Activated CD8-positive, alpha-beta T cell treated with anti-CD3 and anti-CD28 coated beads for 36 hours (primary cell): ENCODE measurements at regions not wholly inside any gene's neighbourhood (a gene's known extent, or its start where the extent isn't known, plus 50 kb on each side); places are given as distances from the start of the nearest gene placed in this dataset.

Source experiments
- ATAC-seq: fragments of 200-7000 bp; cut with Tn5 transposase; one replicate; pipeline ENCODE4 v1.10.0; 2021; ENCODE audit warnings: mild to moderate bottlenecking, moderate library complexity
- CTCF ChIA-PET: fragments of 350-600 bp; sonication (Branson Sonifier 250); formaldehyde crosslinking; loops from one replicate; lab custom pipeline; 2021; ENCODE audit warnings: antibody characterized with exemption; lab: Charles Lee
- POLR2A ChIA-PET: fragments of 350-600 bp; sonication (Branson Sonifier 250); formaldehyde crosslinking; loops from one replicate; lab custom pipeline; 2021; ENCODE audit warnings: antibody characterized with exemption; lab: Charles Lee
- DNase-seq: peaks from one replicate; pipeline ENCODE4 v3.0.0-alpha.2; 2020
- H3K27ac Mint-ChIP-seq: one replicate; pipeline ENCODE4 v1.8.0; 2021; ENCODE audit warnings: mild to moderate bottlenecking, mixed read lengths
- H3K27me3 Mint-ChIP-seq: one replicate; pipeline ENCODE4 v1.8.0; 2021; ENCODE audit warnings: mixed read lengths
- H3K36me3 Mint-ChIP-seq: one replicate; pipeline ENCODE4 v1.8.0; 2021; ENCODE audit warnings: low read depth, mixed read lengths
- H3K4me1 Mint-ChIP-seq: one replicate; pipeline ENCODE4 v1.8.0; 2021; ENCODE audit warnings: low read depth, mixed read lengths
- H3K4me3 Mint-ChIP-seq: one replicate; pipeline ENCODE4 v1.8.0; 2021; ENCODE audit warnings: mild to moderate bottlenecking, moderate library complexity, mixed read lengths
- H3K9me3 Mint-ChIP-seq: one replicate; pipeline ENCODE4 v1.8.0; 2021; ENCODE audit warnings: mixed read lengths
- intact Hi-C: fragments of 100-400 bp; cut with micrococcal nuclease; formaldehyde crosslinking; loops from one replicate; pipeline ENCODE4 v1.10.0; 2022
- TF ChIP-seq, protein P1 (sequence below): fragments of 200-600 bp; IDR thresholded peaks from one replicate; pipeline ENCODE4 v1.8.0; 2022; ENCODE audit warnings: antibody characterized with exemption, mild to moderate bottlenecking

DNA sequence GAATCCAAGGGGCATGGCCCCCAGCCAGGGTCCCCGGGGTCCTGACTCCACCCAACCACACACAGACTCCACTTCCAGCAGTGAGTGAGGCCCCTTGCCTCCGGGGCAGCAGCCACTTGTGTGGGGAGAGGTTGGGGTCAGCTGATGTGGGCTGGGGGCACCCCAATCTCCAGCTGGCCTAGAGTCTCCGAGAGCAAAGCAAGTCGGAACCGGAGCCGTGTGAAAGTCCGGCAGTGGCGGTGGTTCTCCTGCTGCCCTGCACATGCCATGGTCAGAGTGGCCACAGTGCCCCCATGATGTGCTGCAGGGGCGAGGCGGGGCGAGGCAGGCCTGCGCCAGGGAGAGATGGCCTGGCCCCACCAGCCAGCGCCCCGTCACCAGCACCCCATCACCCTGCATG is 74.6 kb downstream of the PDGFA start:
- Mint-ChIP-seq H3K36me3 (no peaks in the 10 kb centered on the region), H3K27ac (no peak overlapping the region)
- TF ChIP-seq, protein P1, sequence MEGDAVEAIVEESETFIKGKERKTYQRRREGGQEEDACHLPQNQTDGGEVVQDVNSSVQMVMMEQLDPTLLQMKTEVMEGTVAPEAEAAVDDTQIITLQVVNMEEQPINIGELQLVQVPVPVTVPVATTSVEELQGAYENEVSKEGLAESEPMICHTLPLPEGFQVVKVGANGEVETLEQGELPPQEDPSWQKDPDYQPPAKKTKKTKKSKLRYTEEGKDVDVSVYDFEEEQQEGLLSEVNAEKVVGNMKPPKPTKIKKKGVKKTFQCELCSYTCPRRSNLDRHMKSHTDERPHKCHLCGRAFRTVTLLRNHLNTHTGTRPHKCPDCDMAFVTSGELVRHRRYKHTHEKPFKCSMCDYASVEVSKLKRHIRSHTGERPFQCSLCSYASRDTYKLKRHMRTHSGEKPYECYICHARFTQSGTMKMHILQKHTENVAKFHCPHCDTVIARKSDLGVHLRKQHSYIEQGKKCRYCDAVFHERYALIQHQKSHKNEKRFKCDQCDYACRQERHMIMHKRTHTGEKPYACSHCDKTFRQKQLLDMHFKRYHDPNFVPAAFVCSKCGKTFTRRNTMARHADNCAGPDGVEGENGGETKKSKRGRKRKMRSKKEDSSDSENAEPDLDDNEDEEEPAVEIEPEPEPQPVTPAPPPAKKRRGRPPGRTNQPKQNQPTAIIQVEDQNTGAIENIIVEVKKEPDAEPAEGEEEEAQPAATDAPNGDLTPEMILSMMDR: no peak

DNA sequence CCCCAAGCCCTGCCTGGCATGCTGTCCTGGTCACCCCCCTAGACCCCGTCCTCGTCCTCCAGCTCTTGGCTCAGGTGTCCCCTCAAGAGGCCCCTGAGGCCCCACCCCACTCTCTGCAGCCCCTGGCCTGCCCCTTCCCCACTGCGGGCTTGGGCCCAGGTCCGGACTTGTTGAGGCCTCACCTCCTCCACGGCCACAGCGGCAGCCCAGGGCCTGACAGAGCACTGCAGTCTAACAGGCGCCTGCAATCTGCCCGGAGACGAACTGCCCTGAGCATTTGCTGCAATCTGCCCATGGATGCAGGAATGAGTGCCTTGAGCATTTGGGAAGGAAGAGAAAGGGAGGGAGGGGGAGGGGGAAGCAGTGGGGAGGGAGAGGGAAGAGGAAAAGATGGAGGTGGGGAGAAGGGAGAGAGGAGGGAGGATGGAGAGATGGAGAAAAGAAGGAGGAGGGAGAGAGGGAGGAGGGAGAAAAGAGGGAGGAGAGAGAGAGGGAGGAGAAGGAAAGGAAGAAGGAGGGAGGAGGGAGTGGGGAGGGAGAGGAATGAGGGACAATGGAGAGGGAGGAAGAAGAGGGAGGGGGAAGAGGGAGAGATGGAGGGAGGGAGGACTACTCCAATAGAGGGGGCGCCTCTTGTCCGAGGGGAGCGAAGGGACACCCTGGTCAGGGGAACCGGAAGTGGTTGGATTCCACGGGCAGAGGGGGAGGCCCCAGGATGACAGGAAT is 73.9 kb downstream of the PDGFA start:
- no peaks in the 10 kb centered on the region for H3K9me3 Mint-ChIP-seq
- peaks cover 2% of the 10 kb centered on the region for H3K4me1 Mint-ChIP-seq
- ChIA-PET POLR2A (no interaction called here), CTCF (no interaction called here)
- TF ChIP-seq, protein P1: no peak
- H3K27me3 Mint-ChIP-seq: no peaks in the 10 kb centered on the region
- H3K4me3 Mint-ChIP-seq: no peak overlapping the region
- no peak for ATAC-seq
- intact Hi-C loops: no loop called here
- DNase-seq: no peak
- no peak overlapping the region for H3K27ac Mint-ChIP-seq
- no peaks in the 10 kb centered on the region for H3K36me3 Mint-ChIP-seq

More for the DNA sequence above, 74.6 kb downstream of the PDGFA start:
- ATAC-seq (no peak), DNase-seq (no peak)
- Mint-ChIP-seq H3K27me3 (no peaks in the 10 kb centered on the region), H3K9me3 (no peaks in the 10 kb centered on the region), H3K4me3 (no peak overlapping the region), H3K4me1 (no peaks in the 10 kb centered on the region)
- ChIA-PET CTCF (no interaction called here), POLR2A (no interaction called here)
- intact Hi-C loops: no loop called here

DNA sequence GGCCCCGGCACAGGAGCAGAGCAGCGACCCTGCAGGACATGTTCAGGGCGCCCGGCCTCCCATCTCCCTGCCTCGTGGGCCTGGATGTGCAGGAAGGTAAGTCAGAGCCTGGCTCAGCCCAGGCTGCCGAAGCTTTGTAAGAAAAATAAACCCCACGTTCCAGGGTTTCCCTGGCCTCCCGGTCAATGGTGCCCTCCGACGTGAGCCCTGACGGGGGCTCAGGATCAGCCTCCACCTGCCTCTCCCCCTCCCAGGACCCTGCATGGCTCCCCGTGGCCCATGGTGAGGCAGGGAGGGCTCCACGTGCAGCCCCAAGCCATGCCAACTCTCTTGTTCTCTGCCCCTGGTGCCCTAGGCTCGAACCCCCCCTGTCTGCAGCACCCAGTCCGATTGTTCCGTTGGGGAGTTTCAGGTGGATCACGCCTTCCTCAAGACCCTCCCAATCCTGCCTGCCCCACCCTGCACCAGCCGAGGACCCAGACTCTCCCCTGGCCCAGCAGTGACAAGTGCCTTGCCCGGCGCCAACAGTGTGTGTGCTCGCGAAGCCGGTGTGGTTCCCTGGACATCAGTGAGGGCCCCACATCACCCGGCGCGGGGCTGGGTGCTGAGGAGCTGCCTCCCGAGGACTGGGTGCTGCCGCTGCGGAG is 73.2 kb downstream of the PDGFA start:
- Mint-ChIP-seq H3K4me3 (no peak overlapping the region), H3K4me1 (peaks cover 9% of the 10 kb centered on the region), H3K9me3 (no peaks in the 10 kb centered on the region), H3K27me3 (peaks cover 3% of the 10 kb centered on the region), H3K36me3 (no peaks in the 10 kb centered on the region), H3K27ac (no peak overlapping the region)
- intact Hi-C loops: no loop called here
- DNase-seq: no peak
- CTCF ChIA-PET: no interaction called here
- ATAC-seq: no peak
- TF ChIP-seq, protein P1: no peak
- POLR2A ChIA-PET: no interaction called here
